Caco-2 (cell line): ENCODE measurements at regions not wholly inside any gene's neighbourhood (a gene's known extent, or its start where the extent isn't known, plus 50 kb on each side); places are given as distances from the start of the nearest gene placed in this dataset.
"Not testable (repeated sequence)": the region's sequence is repeated elsewhere in the genome, so short reads cannot be mapped to it uniquely, and the experiment has no call there.

ENCODE experiments used
- BruUV-seq: library from RNA; stranded (reverse); fragments of 400-500 nt; replicated peaks from 2 replicates; lab custom pipeline; 2021; lab: Mats Ljungman, UMichigan
- CTCF ChIA-PET: fragments of 300-600 bp; sonication (Branson Sonifier 250); formaldehyde crosslinking; loops from one replicate; lab custom pipeline; 2022; ENCODE audit warnings: antibody characterized with exemption; lab: Charles Lee
- POLR2A ChIA-PET: fragments of 300-600 bp; sonication (Branson Sonifier 250); formaldehyde crosslinking; loops from one replicate; lab custom pipeline; 2022; ENCODE audit warnings: antibody characterized with exemption; lab: Charles Lee
- DNase-seq, 2 experiments: peaks; one replicate each; pipeline versions ENCODE4 v3.0.0 to v3.0.0-alpha.2; 2020 to 2022
- H3K27me3 ChIP-seq: replicated peaks from 2 replicates; pipeline ENCODE4 v1.6.0; 2011; ENCODE audit warnings: low read length; ENCODE audit not compliant: control insufficient read depth, insufficient read depth
- H3K36me3 ChIP-seq: 2 replicates; pipeline ENCODE4 v1.5.1; 2011; ENCODE audit warnings: low read length; ENCODE audit not compliant: control insufficient read depth, insufficient read depth
- H3K4me1 ChIP-seq: fragments of 250-450 bp; sonication (Bioruptor Pico); 2 replicates; pipeline ENCODE4 v1.5.1; 2020; ENCODE audit warnings: mild to moderate bottlenecking
- H3K4me3 ChIP-seq: 2 replicates; pipeline ENCODE4 v1.5.1; 2011; ENCODE audit warnings: low read depth, mild to moderate bottlenecking, control low read depth, low read length
- H3K9me3 ChIP-seq: fragments of 250-450 bp; sonication (Bioruptor Pico); 2 replicates; pipeline ENCODE4 v1.5.1; 2020; ENCODE audit warnings: mild to moderate bottlenecking, moderate library complexity
- H3K27ac Mint-ChIP-seq: one replicate; pipeline ENCODE4 v1.8.0; 2022; ENCODE audit warnings: mixed read lengths; ENCODE audit not compliant: unreplicated experiment
- H3K27me3 Mint-ChIP-seq: one replicate; pipeline ENCODE4 v1.8.0; 2022; ENCODE audit warnings: mixed read lengths; ENCODE audit not compliant: insufficient read depth, unreplicated experiment
- H3K36me3 Mint-ChIP-seq: one replicate; pipeline ENCODE4 v1.8.0; 2022; ENCODE audit warnings: mild to moderate bottlenecking, mixed read lengths; ENCODE audit not compliant: insufficient read depth, unreplicated experiment
- H3K4me1 Mint-ChIP-seq: one replicate; pipeline ENCODE4 v1.8.0; 2022; ENCODE audit warnings: low read depth, mixed read lengths; ENCODE audit not compliant: unreplicated experiment
- H3K4me3 Mint-ChIP-seq: one replicate; pipeline ENCODE4 v1.8.0; 2022; ENCODE audit warnings: mild to moderate bottlenecking, moderate library complexity, mixed read lengths; ENCODE audit not compliant: unreplicated experiment
- H3K9me3 Mint-ChIP-seq: one replicate; pipeline ENCODE4 v1.8.0; 2022; ENCODE audit warnings: mixed read lengths; ENCODE audit not compliant: unreplicated experiment
- intact Hi-C: fragments of 100-400 bp; cut with micrococcal nuclease; formaldehyde crosslinking; loops from one replicate; pipeline ENCODE4 v1.10.0; 2022; ENCODE audit not compliant: unreplicated experiment

DNA sequence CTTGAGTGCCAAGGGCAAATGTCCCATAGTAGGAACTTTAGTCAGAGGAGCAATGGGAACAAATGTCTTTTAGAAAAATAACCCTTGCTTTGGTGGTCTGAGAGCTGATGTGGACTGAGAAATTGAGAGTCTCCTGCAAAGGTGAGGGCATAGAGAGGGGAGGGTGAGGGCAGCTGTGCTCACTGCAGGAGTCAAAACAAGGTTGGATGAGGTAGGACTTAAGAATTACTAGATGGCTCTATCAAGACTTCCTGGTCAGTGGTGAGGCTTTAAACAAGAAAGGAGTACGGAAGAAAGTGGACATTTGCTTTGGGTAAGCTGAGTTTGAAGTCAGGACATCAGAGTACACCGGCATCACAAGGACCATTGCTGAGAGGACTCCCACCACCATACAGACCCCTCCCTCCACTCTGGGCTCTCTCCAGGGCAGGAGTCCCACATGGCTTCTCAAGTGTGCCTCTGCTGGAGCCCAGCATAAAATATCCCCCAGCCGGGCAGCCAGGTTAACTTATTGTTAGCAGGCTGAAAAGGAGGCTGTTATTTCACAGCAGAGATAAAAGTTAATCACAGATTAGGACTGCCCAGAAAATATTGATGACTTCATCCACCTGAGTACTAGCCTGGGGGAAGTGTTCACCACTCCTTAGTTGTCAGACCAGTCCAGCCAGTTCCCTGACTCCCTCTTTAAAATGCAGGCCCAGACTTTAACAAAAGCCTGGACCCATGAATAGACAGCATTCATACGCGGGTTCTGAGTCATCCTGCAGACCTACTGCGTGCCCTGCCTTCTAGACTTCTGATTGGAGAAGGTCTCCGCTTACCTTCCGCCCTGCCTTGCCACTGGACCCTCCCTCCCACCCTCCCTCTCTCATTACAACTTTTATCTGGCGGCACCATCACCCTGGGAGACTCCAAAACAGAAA lies 167.2 kb downstream of the BCL2L11 start:
- H3K4me3 Mint-ChIP-seq, H3K27me3 ChIP-seq, H3K9me3 Mint-ChIP-seq, POLR2A ChIA-PET, H3K36me3 ChIP-seq, CTCF ChIA-PET, H3K4me1 ChIP-seq, H3K4me1 Mint-ChIP-seq, intact Hi-C loops, H3K9me3 ChIP-seq, H3K27me3 Mint-ChIP-seq, H3K4me3 ChIP-seq, H3K27ac Mint-ChIP-seq, H3K36me3 Mint-ChIP-seq: not testable (repeated sequence)
- BruUV-seq, result TSS peak; percentile 24
- DNase-seq, result peak; percentile 81 to 89

DNA sequence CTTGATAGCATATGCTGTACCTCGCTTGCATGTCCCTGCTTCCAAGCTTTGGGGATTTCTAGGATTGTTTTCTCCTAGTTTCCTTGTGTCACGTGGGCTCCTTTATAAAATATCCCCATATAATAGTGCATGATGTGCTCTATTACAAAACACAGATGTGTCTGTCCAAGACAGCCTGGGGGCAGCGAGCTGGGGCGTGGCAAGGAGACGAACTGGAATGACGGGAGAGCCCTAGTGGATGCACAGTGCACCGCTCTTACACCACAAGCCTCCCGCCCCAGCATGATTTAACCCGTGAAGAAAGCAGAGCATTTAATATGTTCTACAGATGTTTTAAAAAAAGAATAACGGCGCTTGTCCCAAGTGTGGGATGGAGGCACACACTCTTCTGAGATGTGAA lies 169.7 kb downstream of the BCL2L11 start:
- intact Hi-C loops, H3K4me3 ChIP-seq, H3K27me3 ChIP-seq, H3K9me3 ChIP-seq, POLR2A ChIA-PET, H3K4me3 Mint-ChIP-seq, DNase-seq, H3K4me1 ChIP-seq, CTCF ChIA-PET, H3K27me3 Mint-ChIP-seq, H3K36me3 Mint-ChIP-seq, BruUV-seq, H3K27ac Mint-ChIP-seq, H3K36me3 ChIP-seq, H3K4me1 Mint-ChIP-seq, H3K9me3 Mint-ChIP-seq: not testable (repeated sequence)

DNA sequence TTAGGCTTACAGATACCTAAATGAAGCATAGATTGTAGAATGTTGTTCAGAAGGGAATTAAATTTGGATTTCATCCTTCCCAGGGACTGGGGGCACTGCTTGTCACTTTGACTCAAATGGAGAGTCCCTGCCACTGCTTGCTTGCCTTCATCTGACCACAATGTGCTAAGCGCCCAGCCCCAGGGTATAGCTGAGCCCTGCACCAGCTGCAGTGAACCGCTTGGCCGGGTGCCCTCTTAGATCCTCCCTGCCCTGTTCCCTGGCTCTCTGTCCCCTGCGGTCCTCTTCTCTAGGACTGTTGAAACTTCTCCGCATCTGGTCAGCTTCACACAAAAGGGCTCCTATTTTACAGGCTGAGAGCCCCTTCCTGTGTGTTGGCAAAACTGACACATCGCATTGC lies 170.9 kb downstream of the BCL2L11 start:
- H3K4me3 Mint-ChIP-seq, H3K4me1 Mint-ChIP-seq, H3K27me3 ChIP-seq, BruUV-seq, H3K4me1 ChIP-seq, H3K4me3 ChIP-seq, POLR2A ChIA-PET, H3K9me3 Mint-ChIP-seq, H3K27me3 Mint-ChIP-seq, intact Hi-C loops, CTCF ChIA-PET, H3K27ac Mint-ChIP-seq, H3K36me3 ChIP-seq, DNase-seq, H3K36me3 Mint-ChIP-seq, H3K9me3 ChIP-seq: not testable (repeated sequence)

DNA sequence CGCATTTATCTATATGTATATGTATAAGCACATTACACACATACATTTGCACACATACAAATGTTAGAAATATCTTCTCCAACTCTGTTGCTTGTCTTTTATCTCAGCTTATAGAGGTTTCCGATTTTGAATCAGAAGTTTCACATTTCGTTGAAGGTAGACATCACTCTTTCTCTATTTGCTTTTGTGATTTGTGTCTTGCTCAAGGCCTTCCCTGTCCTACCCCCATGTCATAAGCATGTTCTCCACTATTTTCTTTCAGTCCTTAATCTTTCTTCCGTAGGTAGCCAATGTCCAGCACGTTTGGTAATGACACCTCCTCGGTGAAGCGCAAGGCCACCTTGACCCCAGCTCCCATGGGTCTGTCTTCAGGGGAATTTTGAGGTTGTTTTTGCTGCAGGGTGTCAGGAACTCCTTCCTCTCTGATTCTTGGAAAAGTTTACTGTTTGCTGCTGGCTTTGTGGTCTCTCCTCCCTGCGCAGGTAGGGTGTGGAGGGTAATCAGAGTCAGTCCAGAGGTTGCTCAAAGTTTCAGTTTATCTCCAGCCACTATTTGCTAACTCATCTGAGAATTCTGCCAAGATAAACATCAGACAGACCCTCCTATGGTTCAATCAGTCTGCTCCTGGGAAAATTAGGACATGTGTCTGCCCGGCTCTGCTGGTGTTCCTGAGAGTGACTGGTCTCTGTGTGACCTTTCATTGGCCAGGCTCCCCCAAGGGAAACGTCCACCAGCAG lies 171.7 kb downstream of the BCL2L11 start:
- H3K9me3 ChIP-seq, H3K27me3 ChIP-seq, H3K9me3 Mint-ChIP-seq, H3K36me3 Mint-ChIP-seq, H3K4me1 Mint-ChIP-seq, H3K4me3 ChIP-seq, H3K4me1 ChIP-seq, intact Hi-C loops, H3K36me3 ChIP-seq, H3K27ac Mint-ChIP-seq, CTCF ChIA-PET, H3K27me3 Mint-ChIP-seq, POLR2A ChIA-PET: not testable (repeated sequence)
- peak; percentile 54 to 65 for DNase-seq
- H3K4me3 Mint-ChIP-seq, result peak overlapping the region; percentile 5
- BruUV-seq, result TSS peak; percentile 57

DNA sequence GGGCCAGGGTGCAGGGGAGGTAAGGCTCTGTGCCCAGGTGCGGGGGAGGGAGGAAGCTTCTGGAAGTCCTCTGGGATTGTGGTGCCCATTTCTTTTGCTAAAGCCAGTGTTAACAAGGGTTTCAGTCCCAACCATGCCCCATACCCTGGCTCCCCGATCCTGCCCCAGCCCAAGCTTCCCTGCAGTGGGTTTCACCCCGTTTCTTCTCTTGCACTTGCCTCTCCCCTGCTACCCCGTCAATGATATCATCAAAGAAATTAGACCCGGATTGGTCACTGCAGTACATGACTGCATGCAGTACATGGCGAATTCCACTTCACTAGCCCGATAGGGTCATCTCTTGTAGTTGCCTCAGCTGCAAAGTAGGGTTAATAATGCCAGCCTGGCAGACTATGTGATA lies 174.0 kb downstream of the BCL2L11 start:
- intact Hi-C loops, H3K36me3 Mint-ChIP-seq: not testable (repeated sequence)

DNA sequence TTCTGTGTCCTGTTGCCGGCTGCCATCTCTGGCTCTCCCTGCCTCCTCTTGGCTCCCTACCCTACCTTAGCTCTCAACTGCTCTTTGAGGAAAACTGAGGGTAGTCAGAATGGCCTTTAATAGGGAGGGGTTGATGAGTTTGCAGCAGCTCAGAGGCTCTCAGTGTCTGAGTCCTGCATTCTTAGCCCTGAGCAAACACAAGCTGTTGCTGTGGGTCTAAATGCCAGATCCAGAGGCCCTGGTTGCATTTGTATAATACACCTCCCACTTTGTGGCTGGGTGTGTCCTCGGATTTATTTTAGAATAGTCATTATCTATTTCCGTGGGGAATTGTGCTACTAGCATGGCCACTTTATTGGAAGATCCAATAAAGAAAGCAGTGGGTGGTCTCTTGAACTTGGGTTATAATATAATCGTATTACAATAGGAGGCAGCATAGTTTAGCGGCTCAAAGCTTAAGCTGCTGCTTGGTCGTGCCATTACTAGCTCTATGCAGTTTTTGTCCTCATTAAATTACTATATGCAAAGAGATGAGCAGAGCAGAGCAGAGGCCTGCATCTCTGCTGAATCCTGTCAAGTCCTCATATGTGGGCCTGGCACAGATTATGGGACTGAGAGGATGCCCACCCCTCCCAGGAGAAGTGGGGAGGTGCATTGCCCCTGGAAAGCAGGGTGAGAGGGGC lies 175.5 kb downstream of the BCL2L11 start:
- H3K27me3 Mint-ChIP-seq, H3K9me3 ChIP-seq, DNase-seq, H3K36me3 ChIP-seq, H3K4me3 ChIP-seq, POLR2A ChIA-PET, H3K4me1 ChIP-seq, intact Hi-C loops, CTCF ChIA-PET, H3K36me3 Mint-ChIP-seq, H3K4me1 Mint-ChIP-seq, H3K9me3 Mint-ChIP-seq, H3K27ac Mint-ChIP-seq, H3K27me3 ChIP-seq, H3K4me3 Mint-ChIP-seq, BruUV-seq: not testable (repeated sequence)

More for the DNA sequence above, 174.0 kb downstream of the BCL2L11 start:
- DNase-seq, H3K9me3 ChIP-seq, POLR2A ChIA-PET, H3K27me3 ChIP-seq, H3K9me3 Mint-ChIP-seq, BruUV-seq, H3K4me3 ChIP-seq, CTCF ChIA-PET, H3K4me1 ChIP-seq, H3K4me3 Mint-ChIP-seq, H3K4me1 Mint-ChIP-seq, H3K27ac Mint-ChIP-seq, H3K27me3 Mint-ChIP-seq, H3K36me3 ChIP-seq: not testable (repeated sequence)
